NCI-H187 (cell line): ENCODE measurements at regions not wholly inside any gene's neighbourhood (a gene's known extent, or its start where the extent isn't known, plus 50 kb on each side); places are given as distances from the start of the nearest gene placed in this dataset.
"Not testable (repeated sequence)": the region's sequence is repeated elsewhere in the genome, so short reads cannot be mapped to it uniquely, and the experiment has no call there.

Experiments used
- DNase-seq, 2 experiments: peaks; one replicate each; lab custom pipeline; 2025; lab: John Stamatoyannopoulos, UW

GRCh38 chr11:15300341-15300740, 185.6 kb downstream of the INSC start:
- DNase-seq = no peak

- no peak for DNase-seq
These were observed 192.9 kb downstream of the INSC start for GRCh38 chr11:15307619-15308024.

- no peak for DNase-seq
These were observed 194.1 kb downstream of the INSC start for GRCh38 chr11:15308840-15309239.

DNA sequence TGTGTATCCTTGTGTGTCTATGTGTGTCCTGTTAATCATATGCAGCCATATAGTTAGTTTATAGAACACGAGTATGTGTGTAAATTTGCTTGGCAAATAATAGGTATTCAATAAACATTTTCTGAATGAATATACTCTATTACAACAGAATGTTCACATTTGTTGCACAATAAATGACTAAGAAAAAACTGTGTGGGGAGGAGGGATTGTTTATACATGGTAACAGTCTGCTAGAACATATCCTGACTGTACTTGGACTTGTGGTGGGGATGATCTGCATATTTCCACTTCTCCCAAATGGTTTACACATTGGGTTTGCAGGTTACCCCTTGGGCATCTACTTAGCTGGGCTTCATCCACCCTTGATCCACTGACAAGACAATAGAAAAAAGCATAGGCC, 194.6 kb downstream of the INSC start:
- no peak for DNase-seq

GRCh38 chr11:15313862-15314261, 199.1 kb downstream of the INSC start:
- DNase-seq = no peak

- no peak for DNase-seq
These were observed 204.1 kb downstream of the INSC start for GRCh38 chr11:15318814-15319213.

GRCh38 chr11:15326520-15326919, 211.8 kb downstream of the INSC start:
- DNase-seq = no peak

- DNase-seq = peak; percentile 54 to 74
These were observed 213.1 kb downstream of the INSC start for GRCh38 chr11:15327786-15328231.

- DNase-seq = no peak
These were observed 218.7 kb downstream of the INSC start for GRCh38 chr11:15333407-15333806.

GRCh38 chr11:15334766-15335165, 220.0 kb downstream of the INSC start:
- no peak for DNase-seq

GRCh38 chr11:15336021-15336420, 221.3 kb downstream of the INSC start:
- no peak for DNase-seq

- DNase-seq = no peak
These were observed 224.6 kb downstream of the INSC start for GRCh38 chr11:15339302-15339701.

GRCh38 chr11:15341587-15341986, 226.9 kb downstream of the INSC start:
- no peak for DNase-seq

- no peak for DNase-seq
These were observed 227.4 kb downstream of the INSC start for GRCh38 chr11:15342163-15342562.

- DNase-seq = no peak
These were observed 232.2 kb downstream of the INSC start for GRCh38 chr11:15346907-15347306.

DNA sequence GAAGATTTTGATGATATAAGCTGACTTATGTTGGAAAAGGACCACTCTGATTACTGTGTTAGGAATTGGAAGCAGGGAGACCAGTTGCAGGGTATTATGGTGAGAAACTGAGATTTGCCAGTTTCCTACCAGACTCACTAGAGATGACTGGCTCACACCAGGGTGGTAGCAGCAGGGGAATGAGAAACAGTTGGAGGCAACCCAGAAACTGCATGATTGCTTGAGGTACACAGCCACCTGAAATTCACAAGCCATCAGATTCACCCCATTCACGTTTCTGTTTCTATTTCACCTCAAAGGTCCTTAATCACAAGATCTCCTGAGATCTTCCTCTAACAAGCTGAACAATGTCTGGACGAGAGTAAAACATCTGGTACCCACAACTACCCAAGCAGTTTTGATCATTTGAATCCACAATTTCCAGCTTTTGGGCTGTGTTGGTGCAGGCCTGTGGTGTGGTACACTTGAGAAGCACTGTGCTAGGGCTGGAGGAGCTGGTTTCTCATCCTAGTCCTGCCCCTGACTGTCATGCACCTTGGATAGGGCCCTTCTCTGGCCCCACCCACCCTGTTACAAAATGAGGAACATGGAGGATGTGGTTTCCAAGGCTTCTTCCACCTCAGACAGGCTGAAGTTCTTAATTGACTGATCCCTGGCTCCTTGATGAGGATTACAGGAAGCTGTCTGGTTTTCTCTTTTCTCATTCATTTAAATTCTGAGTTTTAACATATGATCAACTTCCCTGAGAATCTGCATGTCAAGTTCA, 233.4 kb downstream of the INSC start:
- no peak for DNase-seq

- peak in 1 of 2 experiments; percentile 61 for DNase-seq
These were observed 234.7 kb downstream of the INSC start for GRCh38 chr11:15349413-15349812.

DNA sequence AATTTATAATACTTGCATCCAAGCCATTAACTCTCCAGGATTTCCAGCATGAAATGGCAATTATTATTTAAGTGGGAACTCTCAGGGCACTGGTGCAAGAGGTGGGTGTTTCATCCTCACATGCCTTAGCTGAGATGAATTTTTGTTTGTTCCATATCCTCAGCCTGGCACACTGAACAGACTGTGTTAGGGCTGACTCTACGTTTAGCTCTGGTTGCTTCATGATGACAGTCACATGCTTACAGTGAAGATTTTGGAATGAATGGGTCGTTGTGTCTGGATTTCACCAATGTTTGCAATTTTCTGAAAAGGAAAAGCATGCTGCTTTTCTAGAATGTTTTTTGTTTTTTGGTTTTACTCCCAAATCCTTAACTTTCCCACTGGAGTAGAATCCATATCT, 246.6 kb downstream of the INSC start:
- DNase-seq = no peak

- DNase-seq = not testable (repeated sequence)
These were observed 250.6 kb downstream of the INSC start for GRCh38 chr11:15365286-15365685.

- DNase-seq = no peak
These were observed 253.0 kb downstream of the INSC start for GRCh38 chr11:15367695-15368094.

DNA sequence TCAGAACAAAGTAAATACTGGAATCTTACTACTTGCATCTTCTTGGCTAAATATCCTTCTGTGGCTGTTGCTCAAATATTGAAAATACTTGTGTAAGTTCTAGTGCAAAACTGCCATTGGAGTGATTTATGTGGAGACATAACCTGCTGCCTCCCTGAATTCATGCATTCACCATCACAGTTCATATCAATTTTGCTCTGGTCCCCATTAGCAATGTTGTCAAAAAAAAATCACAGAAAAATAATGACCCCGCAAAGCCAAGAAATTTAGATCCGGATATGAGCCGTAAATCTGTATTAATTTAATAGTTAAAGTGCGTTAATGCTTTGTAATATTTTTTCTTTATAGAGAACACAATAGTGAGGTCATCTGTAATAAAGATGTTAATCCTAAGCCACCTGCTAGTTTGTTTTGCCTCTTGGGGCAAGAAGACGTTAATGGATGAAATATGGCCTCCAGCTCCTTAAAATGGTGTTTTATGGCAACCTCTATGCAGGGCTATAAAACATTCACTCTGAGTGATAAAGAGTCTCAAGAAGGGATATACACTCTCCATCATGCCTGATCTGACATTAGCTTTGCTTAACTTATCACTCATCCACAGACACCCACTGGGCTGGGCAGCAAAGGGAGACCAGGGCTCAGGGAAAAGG, 255.9 kb downstream of the INSC start:
- DNase-seq = peak in 1 of 2 experiments; percentile 26

DNA sequence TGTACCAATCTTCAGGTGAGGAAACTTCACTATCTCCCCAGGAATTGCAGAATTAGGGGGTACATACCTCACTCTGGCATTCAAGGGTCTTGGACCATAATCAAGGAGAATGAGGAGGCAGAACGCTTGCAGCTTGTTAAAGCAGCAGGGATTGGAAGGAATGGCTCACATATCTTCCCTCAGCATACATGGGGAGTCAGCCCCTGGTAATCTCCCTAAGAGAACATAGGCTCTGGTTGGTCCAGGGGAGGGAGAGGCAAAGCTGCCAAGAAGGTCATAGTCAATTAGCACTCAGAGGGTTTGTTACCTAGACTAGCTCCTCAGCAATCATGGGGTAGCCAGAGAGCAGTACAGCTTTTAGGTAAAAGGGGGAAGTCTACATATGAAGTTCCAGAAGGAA, 256.8 kb downstream of the INSC start:
- DNase-seq = no peak

- no peak for DNase-seq
These were observed 259.7 kb downstream of the INSC start for GRCh38 chr11:15374418-15374817.

DNA sequence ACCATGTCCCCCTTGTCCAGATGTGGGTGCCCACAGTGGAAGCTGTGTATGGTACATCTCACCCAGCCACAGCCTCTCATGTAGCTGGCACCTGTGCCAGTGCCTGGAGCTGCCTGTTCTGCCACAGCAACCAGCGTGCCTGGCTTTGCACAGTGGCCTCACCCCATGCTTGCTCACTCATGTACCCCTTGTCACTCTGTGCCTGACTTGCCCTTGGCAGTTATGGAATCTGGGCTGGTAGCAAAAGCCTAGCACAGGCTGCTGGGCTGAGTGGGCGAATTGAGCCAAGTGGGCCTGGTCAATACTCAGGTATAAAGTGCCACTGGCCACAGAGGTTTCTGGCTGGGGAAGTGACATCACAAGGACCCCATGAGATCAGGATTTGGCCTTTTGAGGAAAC, 264.2 kb downstream of the INSC start:
- no peak for DNase-seq
